K562 (cell line): ENCODE measurements at regions not wholly inside any gene's neighbourhood (a gene's known extent, or its start where the extent isn't known, plus 50 kb on each side); places are given as distances from the start of the nearest gene placed in this dataset.

Experiments
- ATAC-seq: fragments of 200-7000 bp; cut with Tn5 transposase; 3 replicates; pipeline ENCODE4 v1.9.1; 2020; ENCODE audit warnings: moderate library complexity
- BruUV-seq: library from RNA; stranded (reverse); fragments of 400-500 nt; replicated peaks from 2 replicates; lab custom pipeline; 2021; lab: Mats Ljungman, UMichigan
- CTCF ChIA-PET: fragments of 300-600 bp; formaldehyde crosslinking; extraction: SDS; loops from one replicate; lab custom pipeline; 2021; ENCODE audit warnings: low intra/inter-chr PET ratio; lab: Yijun Ruan, JAX
- POLR2A ChIA-PET: fragments of 300-600, 350-650 bp; sonication (Branson Sonifier 250); formaldehyde crosslinking; extraction: SDS; loops from one replicate; lab custom pipeline; 2021; ENCODE audit warnings: antibody characterized with exemption, inconsistent platforms; lab: Yijun Ruan, JAX
- DNase-seq, 4 experiments: peaks; one replicate each; pipeline versions ENCODE4 v3.0.0 to v3.0.0-alpha.2; 2011 to 2018; ENCODE audit warnings: low spot score in 3 of 4, mixed read lengths in 3 of 4; ENCODE audit errors: extremely low read depth in 1 of 4
- FAIRE-seq: peaks from 2 replicates; lab custom pipeline; 2011; peaks lifted over from hg19 to GRCh38; lab: Jason Lieb, UNC
- H2AFZ ChIP-seq: 2 replicates; pipeline ENCODE4 v1.6.0; 2011; ENCODE audit warnings: low read depth, low read length, control low read depth, inconsistent platforms
- H3K27ac ChIP-seq: fragments of 200-600 bp; 3 replicates; pipeline ENCODE4 v1.8.0; 2011; ENCODE audit warnings: low read depth, mild to moderate bottlenecking, control low read depth, inconsistent platforms, low read length, moderate library complexity, mixed read lengths; ENCODE audit errors: extremely low read depth
- H3K27me3 ChIP-seq, 2 experiments: fragments of 300-600 bp in 1 of 2; 2 replicates in 1 of 2; 3 replicates in 1 of 2; pipeline versions ENCODE4 v1.6.0 to v1.8.0; 2011; ENCODE audit warnings: inconsistent platforms in 2 of 2, low read length in 2 of 2, mild to moderate bottlenecking in 1 of 2, mixed read lengths in 1 of 2, moderate library complexity in 1 of 2; ENCODE audit not compliant: control insufficient read depth in 2 of 2, insufficient read depth in 2 of 2
- H3K36me3 ChIP-seq: fragments of 300-600 bp; 3 replicates; pipeline ENCODE4 v1.8.0; 2011; ENCODE audit warnings: mild to moderate bottlenecking, low read length, inconsistent platforms; ENCODE audit not compliant: control insufficient read depth, insufficient read depth
- H3K4me1 ChIP-seq, 2 experiments: fragments of 200-600 bp in 1 of 2; replicated peaks in 1 of 2; 2 replicates in 1 of 2; 3 replicates in 1 of 2; pipeline versions ENCODE4 v1.5.1 to v1.8.0; 2011; ENCODE audit warnings: inconsistent platforms in 2 of 2, low read length in 2 of 2, mild to moderate bottlenecking in 1 of 2, mixed read lengths in 1 of 2, moderate library complexity in 1 of 2; ENCODE audit not compliant: control insufficient read depth in 2 of 2, insufficient read depth in 2 of 2
- H3K4me2 ChIP-seq: 2 replicates; pipeline ENCODE4 v1.6.1; 2011; ENCODE audit warnings: low read length, control low read depth, inconsistent platforms, mixed read lengths; ENCODE audit not compliant: insufficient read depth
- H3K4me3 ChIP-seq: fragments of 200-600 bp; sonication (generic), shearing (Covaris generic); 2 replicates; pipeline ENCODE4 v1.5.1; 2016; ENCODE audit warnings: control low read depth, inconsistent platforms
- H3K79me2 ChIP-seq: fragments of 200-600 bp; 3 replicates; pipeline ENCODE4 v1.8.0; 2011; ENCODE audit warnings: low read length, inconsistent platforms; ENCODE audit not compliant: control insufficient read depth, insufficient read depth
- H3K9ac ChIP-seq, 2 experiments: 2 replicates each; pipeline versions ENCODE4 v1.6.0 to v1.6.1; 2011; ENCODE audit warnings: low read depth in 2 of 2, low read length in 2 of 2, control low read depth in 1 of 2, inconsistent platforms in 1 of 2, mild to moderate bottlenecking in 1 of 2, mixed read lengths in 1 of 2; ENCODE audit not compliant: insufficient read depth in 1 of 2
- H3K9me1 ChIP-seq: one replicate; pipeline ENCODE4 v1.6.0; 2011; ENCODE audit warnings: inconsistent platforms, mild to moderate bottlenecking, low read length, moderate library complexity; ENCODE audit not compliant: control insufficient read depth, insufficient read depth
- H3K9me3 ChIP-seq: replicated peaks from 2 replicates; pipeline ENCODE4 v1.5.1; 2011; ENCODE audit warnings: low read depth, low read length, inconsistent platforms; ENCODE audit not compliant: control insufficient read depth, insufficient read depth
- H4K20me1 ChIP-seq: replicated peaks from 2 replicates; pipeline ENCODE4 v1.6.1; 2011; ENCODE audit warnings: low read length, inconsistent platforms, mixed read lengths; ENCODE audit not compliant: control insufficient read depth, insufficient read depth
- TEAD2 ChIP-seq: fragments of 450-650 bp; IDR thresholded peaks from 2 replicates; pipeline ENCODE4 v1.6.1; 2016; ENCODE audit warnings: missing genetic modification characterization, control low read depth, missing compliant biosample characterization
- ZC3H11A ChIP-seq: IDR thresholded peaks from 2 replicates; pipeline ENCODE4 v1.6.1; 2012; ENCODE audit warnings: low read depth, low read length, improper control_type of control experiment
- ZNF354B ChIP-seq: fragments of 250-450 bp; sonication (Bioruptor Pico); IDR thresholded peaks from 2 replicates; pipeline ENCODE4 v1.4.0; 2020
- WGBS: fragments of 100-300 bp; shearing (Covaris generic); methylation state at CpG from one replicate; pipeline ENCODE4 v1.1.6; 2016; ENCODE audit warnings: low coverage, mixed read lengths; ENCODE audit not compliant: insufficient coverage; ENCODE audit errors: missing lambda C conversion rate; 5-methylcytosine and 5-hydroxymethylcytosine counted together
- in situ Hi-C: fragments of 300-500 bp; cut with MboI; formaldehyde crosslinking; loops from 4 replicates; pipeline ENCODE4 v1.15.0; 2018; ENCODE audit warnings: inconsistent platforms, mixed read lengths
- intact Hi-C: fragments of 100-400 bp; cut with micrococcal nuclease; formaldehyde crosslinking; loops from 2 replicates; pipeline ENCODE4 v1.14.2; 2022
- TF ChIP-seq, protein P1 (sequence below): fragments of 450-650 bp; conservative IDR thresholded peaks from 2 replicates; pipeline ENCODE4 v1.6.1; 2016; ENCODE audit warnings: missing genetic modification characterization, low read depth, mild to moderate bottlenecking, control low read depth, missing compliant biosample characterization
- TF ChIP-seq, protein P2 (sequence below): fragments of 250-450 bp; sonication (Bioruptor Pico); IDR thresholded peaks from 2 replicates; pipeline ENCODE4 v1.8.0; 2022; ENCODE audit warnings: moderate library complexity, mild to moderate bottlenecking, inconsistent platforms

DNA sequence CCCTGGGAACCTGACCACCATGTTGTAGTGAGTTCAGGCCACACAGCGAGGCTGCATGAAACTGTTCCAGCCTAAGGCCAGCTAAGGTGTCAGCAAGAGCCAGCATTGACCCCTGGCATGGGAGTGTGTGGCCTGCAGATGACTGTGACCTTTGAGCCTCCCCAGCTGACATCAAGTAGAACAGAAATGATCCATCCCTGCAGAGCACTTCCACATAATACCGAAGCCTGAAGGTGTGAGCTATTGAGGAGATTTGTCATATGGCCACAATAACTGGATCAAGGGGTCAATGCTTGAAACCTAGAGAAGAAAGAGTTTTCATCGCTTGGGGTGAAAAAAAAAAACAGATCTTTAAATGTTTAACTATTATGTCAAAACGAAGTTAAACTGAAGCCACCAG lies 207.3 kb upstream of the SOX11 start:
- no TSS peak for BruUV-seq
- in situ Hi-C loops (no loop called here), intact Hi-C loops (no loop called here)
- ATAC-seq, result no peak
- Histone ChIP-seq H3K9me1 (no peaks in the 10 kb centered on the region), H3K27ac (no peak overlapping the region), H3K9ac (no peak overlapping the region), H3K9me3 (no peaks in the 10 kb centered on the region), H3K79me2 (no peaks in the 10 kb centered on the region), H3K36me3 (no peaks in the 10 kb centered on the region), H2AFZ (no peak overlapping the region), H3K4me2 (no peak overlapping the region), H3K4me1 (no peaks in the 10 kb centered on the region), H3K4me3 (no peak overlapping the region), H3K27me3 (no peaks in the 10 kb centered on the region), H4K20me1 (no peaks in the 10 kb centered on the region)
- POLR2A ChIA-PET, result interaction anchor here (0.6 kb wide), 1 partner anchor 136 kb away, joined by 3 read pairs; no protein-coding TSS in a partner anchor
- 0% methylated on average over 4 of the region's 4 CpGs for WGBS
- DNase-seq, result no peak
- CTCF ChIA-PET, result no interaction called here
- FAIRE-seq, result no peak
- TF ChIP-seq, protein P1, sequence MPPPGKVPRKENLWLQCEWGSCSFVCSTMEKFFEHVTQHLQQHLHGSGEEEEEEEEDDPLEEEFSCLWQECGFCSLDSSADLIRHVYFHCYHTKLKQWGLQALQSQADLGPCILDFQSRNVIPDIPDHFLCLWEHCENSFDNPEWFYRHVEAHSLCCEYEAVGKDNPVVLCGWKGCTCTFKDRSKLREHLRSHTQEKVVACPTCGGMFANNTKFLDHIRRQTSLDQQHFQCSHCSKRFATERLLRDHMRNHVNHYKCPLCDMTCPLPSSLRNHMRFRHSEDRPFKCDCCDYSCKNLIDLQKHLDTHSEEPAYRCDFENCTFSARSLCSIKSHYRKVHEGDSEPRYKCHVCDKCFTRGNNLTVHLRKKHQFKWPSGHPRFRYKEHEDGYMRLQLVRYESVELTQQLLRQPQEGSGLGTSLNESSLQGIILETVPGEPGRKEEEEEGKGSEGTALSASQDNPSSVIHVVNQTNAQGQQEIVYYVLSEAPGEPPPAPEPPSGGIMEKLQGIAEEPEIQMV, result no peak
- TF ChIP-seq, protein P2, sequence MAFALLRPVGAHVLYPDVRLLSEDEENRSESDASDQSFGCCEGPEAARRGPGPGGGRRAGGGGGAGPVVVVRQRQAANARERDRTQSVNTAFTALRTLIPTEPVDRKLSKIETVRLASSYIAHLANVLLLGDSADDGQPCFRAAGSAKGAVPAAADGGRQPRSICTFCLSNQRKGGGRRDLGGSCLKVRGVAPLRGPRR (CRISPR knock-in tag), result no peak
- no peak for TF ChIP-seq ZC3H11A

GRCh38 chr2:5491523-5491922 lies 200.7 kb upstream of the SOX11 start:
- Histone ChIP-seq H3K4me3 (no peak overlapping the region), H3K9me3 (no peaks in the 10 kb centered on the region)
- 2% methylated on average over 3 of the region's 3 CpGs for WGBS
- no peak for TF ChIP-seq TEAD2 (tag)
- TF ChIP-seq ZNF354B (CRISPR knock-in tag), result no peak
- TF ChIP-seq, all 486 proteins: peak for 0
- H3K9ac ChIP-seq, result no peak overlapping the region
- H3K27me3 ChIP-seq, result no peaks in the 10 kb centered on the region
- ChIA-PET POLR2A (no interaction called here), CTCF (no interaction called here)
- no peak overlapping the region for H2AFZ ChIP-seq
- intact Hi-C loops (no loop called here), in situ Hi-C loops (no loop called here)
- no peaks in the 10 kb centered on the region for H3K79me2 ChIP-seq
- no peaks in the 10 kb centered on the region for H3K36me3 ChIP-seq
- H4K20me1 ChIP-seq, result no peaks in the 10 kb centered on the region
- no peak overlapping the region for H3K27ac ChIP-seq
- no peak overlapping the region for H3K4me2 ChIP-seq
- H3K4me1 ChIP-seq, result no peaks in the 10 kb centered on the region
- ATAC-seq (no peak), DNase-seq (no peak), FAIRE-seq (no peak)
- H3K9me1 ChIP-seq, result no peaks in the 10 kb centered on the region
- no TSS peak for BruUV-seq
